CD14-positive monocyte (primary cell): ENCODE measurements at regions not wholly inside any gene's neighbourhood (a gene's known extent, or its start where the extent isn't known, plus 50 kb on each side); places are given as distances from the start of the nearest gene placed in this dataset.

Source experiments
- DNase-seq, 3 donors: peaks; one replicate each; pipeline ENCODE4 v3.0.0-alpha.2; 2011 to 2022
- H2AFZ ChIP-seq: 2 replicates; pipeline ENCODE4 v1.6.0; 2012; ENCODE audit warnings: mild to moderate bottlenecking, low read depth, low read length, inconsistent platforms; ENCODE audit not compliant: insufficient read depth, poor library complexity, severe bottlenecking
- H3K27ac ChIP-seq, 2 donors: 1 replicate in 1 of 2; 2 replicates in 1 of 2; pipeline ENCODE4 v1.5.1; 2012 to 2013; ENCODE audit warnings: low read length in 2 of 2, control low read depth in 1 of 2, inconsistent platforms in 1 of 2, low read depth in 1 of 2, mild to moderate bottlenecking in 1 of 2
- H3K27me3 ChIP-seq, 2 donors: one replicate each; pipeline versions ENCODE4 v1.6.0 to v1.6.1; 2011 to 2013; ENCODE audit warnings: low read length in 2 of 2; ENCODE audit not compliant: control insufficient read depth in 2 of 2, insufficient read depth in 2 of 2
- H3K36me3 ChIP-seq, 2 donors: replicated peaks in 1 of 2; 1 replicate in 1 of 2; 2 replicates in 1 of 2; pipeline versions ENCODE4 v1.5.1 to v1.6.1; 2012 to 2013; ENCODE audit warnings: low read length in 2 of 2, control low read depth in 1 of 2, inconsistent platforms in 1 of 2, mild to moderate bottlenecking in 1 of 2; ENCODE audit not compliant: insufficient read depth in 2 of 2, control insufficient read depth in 1 of 2
- H3K4me1 ChIP-seq, 2 donors: 1 replicate in 1 of 2; 2 replicates in 1 of 2; pipeline versions ENCODE4 v1.5.1 to v1.6.1; 2012 to 2013; ENCODE audit warnings: low read length in 2 of 2, control low read depth in 1 of 2, inconsistent platforms in 1 of 2, mild to moderate bottlenecking in 1 of 2, moderate library complexity in 1 of 2; ENCODE audit not compliant: insufficient read depth in 2 of 2, control insufficient read depth in 1 of 2
- H3K4me2 ChIP-seq: replicated peaks from 2 replicates; pipeline ENCODE3; 2012; ENCODE audit warnings: low read length, moderate library complexity, mild to moderate bottlenecking; ENCODE audit not compliant: poor library complexity, severe bottlenecking; ENCODE audit errors: extremely low read depth
- H3K4me3 ChIP-seq, 3 experiments: fragments of 200-600 bp in 1 of 3; sonication (generic) in 1 of 3; replicated peaks in 1 of 3; 1 replicate in 2 of 3; 2 replicates in 1 of 3; pipeline ENCODE4 v1.5.1; 2011 to 2013; ENCODE audit warnings: low read length in 3 of 3, mild to moderate bottlenecking in 3 of 3, control low read depth in 2 of 3, low read depth in 2 of 3, inconsistent platforms in 1 of 3, moderate library complexity in 1 of 3
- H3K79me2 ChIP-seq: 2 replicates; pipeline ENCODE4 v1.6.0; 2012; ENCODE audit warnings: mild to moderate bottlenecking, control low read depth, inconsistent platforms, low read length, moderate library complexity; ENCODE audit not compliant: insufficient read depth
- H3K9ac ChIP-seq: 2 replicates; pipeline ENCODE4 v1.6.0; 2017; ENCODE audit warnings: low read length, mild to moderate bottlenecking; ENCODE audit not compliant: insufficient read depth, poor library complexity, severe bottlenecking
- H3K9me3 ChIP-seq, 2 donors: replicated peaks in 1 of 2; 1 replicate in 1 of 2; 2 replicates in 1 of 2; pipeline versions ENCODE4 v1.5.1 to v1.6.1; 2012 to 2013; ENCODE audit warnings: low read length in 2 of 2, control low read depth in 1 of 2; ENCODE audit not compliant: control insufficient read depth in 1 of 2, insufficient read depth in 1 of 2
- H4K20me1 ChIP-seq: 2 replicates; pipeline ENCODE4 v1.6.0; 2012; ENCODE audit warnings: mild to moderate bottlenecking, low read length, control low read depth, moderate library complexity; ENCODE audit not compliant: insufficient read depth
- H3K27ac Mint-ChIP-seq, 7 donors: one replicate each; pipeline ENCODE4 v1.8.0; 2020; ENCODE audit warnings: mild to moderate bottlenecking in 7 of 7, mixed read lengths in 7 of 7, moderate library complexity in 6 of 7, inconsistent platforms in 2 of 7
- H3K27me3 Mint-ChIP-seq, 3 donors: one replicate each; pipeline ENCODE4 v1.8.0; 2021 to 2022; ENCODE audit warnings: low read depth in 3 of 3, mild to moderate bottlenecking in 3 of 3, mixed read lengths in 3 of 3, moderate library complexity in 3 of 3, inconsistent platforms in 1 of 3
- H3K36me3 Mint-ChIP-seq, 2 donors: one replicate each; pipeline ENCODE4 v1.8.0; 2020; ENCODE audit warnings: mixed read lengths in 2 of 2, inconsistent platforms in 1 of 2, mild to moderate bottlenecking in 1 of 2
- H3K4me1 Mint-ChIP-seq: one replicate; pipeline ENCODE4 v1.8.0; 2020; ENCODE audit warnings: mild to moderate bottlenecking, mixed read lengths
- H3K4me3 Mint-ChIP-seq, 2 donors: one replicate each; pipeline ENCODE4 v1.8.0; 2020; ENCODE audit warnings: mild to moderate bottlenecking in 2 of 2, mixed read lengths in 2 of 2, moderate library complexity in 1 of 2
- H3K9me3 Mint-ChIP-seq, 7 donors: one replicate each; pipeline ENCODE4 v1.8.0; 2020 to 2022; ENCODE audit warnings: mixed read lengths in 7 of 7, mild to moderate bottlenecking in 6 of 7, moderate library complexity in 6 of 7, inconsistent platforms in 2 of 7
- WGBS: methylation state at CpG from one replicate; pipeline ENCODE4 v1.1.5; 2013; ENCODE audit warnings: missing lambda C conversion rate; ENCODE audit not compliant: insufficient coverage; 5-methylcytosine and 5-hydroxymethylcytosine counted together
- intact Hi-C, 2 donors: fragments of 100-400 bp; cut with micrococcal nuclease; formaldehyde crosslinking; loops; one replicate each; pipeline versions ENCODE4 v1.15.0 to v1.15.1; 2023
- TF ChIP-seq, protein P1 (sequence below): fragments of 200-600 bp; IDR thresholded peaks from one replicate; pipeline ENCODE4 v1.8.0; 2022; ENCODE audit warnings: antibody characterized with exemption, mild to moderate bottlenecking

DNA sequence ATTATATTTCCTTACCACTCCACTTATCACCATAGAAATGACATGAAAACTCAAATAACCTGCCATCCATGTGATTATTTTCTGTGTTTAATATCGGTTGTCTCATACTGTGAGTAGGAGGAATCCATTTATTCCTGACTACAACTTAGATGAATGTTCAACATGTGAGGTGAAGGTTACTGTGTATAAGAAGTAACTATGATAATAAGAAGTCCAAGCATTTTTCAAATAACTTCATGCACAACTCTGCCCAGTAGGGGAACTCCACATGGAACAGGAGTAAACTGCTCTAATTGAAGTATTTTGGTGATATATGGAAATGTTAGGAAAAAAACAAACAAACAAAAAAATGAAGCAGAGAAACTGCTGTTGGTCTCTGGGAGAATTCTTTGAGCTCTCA is 447.5 kb upstream of the GRIN3A start:
- no peaks in the 10 kb centered on the region for H3K4me1 ChIP-seq
- peaks cover 0 to 10% (median 4%) of the 10 kb centered on the region in 7 donors for H3K9me3 Mint-ChIP-seq
- intact Hi-C loops: no loop called here

DNA sequence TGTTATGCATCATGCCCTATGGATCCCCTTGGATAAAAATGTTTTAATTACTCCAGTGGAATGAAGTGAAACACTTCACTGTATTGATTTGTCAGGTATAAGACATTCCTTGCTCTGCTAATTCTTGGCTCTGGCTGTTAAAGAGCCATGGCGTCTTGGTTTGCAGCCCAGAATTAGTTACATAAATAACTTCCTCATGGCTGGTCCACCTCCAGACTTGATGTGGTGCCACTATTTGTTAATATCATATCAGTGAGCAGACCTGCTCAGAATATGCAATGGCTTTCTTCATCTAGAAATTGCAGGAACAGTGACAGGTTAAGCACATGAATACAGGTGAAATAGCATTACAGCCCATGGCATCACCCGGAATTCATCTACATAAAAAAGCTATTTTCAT is 446.9 kb upstream of the GRIN3A start:
- TF ChIP-seq, protein P1, sequence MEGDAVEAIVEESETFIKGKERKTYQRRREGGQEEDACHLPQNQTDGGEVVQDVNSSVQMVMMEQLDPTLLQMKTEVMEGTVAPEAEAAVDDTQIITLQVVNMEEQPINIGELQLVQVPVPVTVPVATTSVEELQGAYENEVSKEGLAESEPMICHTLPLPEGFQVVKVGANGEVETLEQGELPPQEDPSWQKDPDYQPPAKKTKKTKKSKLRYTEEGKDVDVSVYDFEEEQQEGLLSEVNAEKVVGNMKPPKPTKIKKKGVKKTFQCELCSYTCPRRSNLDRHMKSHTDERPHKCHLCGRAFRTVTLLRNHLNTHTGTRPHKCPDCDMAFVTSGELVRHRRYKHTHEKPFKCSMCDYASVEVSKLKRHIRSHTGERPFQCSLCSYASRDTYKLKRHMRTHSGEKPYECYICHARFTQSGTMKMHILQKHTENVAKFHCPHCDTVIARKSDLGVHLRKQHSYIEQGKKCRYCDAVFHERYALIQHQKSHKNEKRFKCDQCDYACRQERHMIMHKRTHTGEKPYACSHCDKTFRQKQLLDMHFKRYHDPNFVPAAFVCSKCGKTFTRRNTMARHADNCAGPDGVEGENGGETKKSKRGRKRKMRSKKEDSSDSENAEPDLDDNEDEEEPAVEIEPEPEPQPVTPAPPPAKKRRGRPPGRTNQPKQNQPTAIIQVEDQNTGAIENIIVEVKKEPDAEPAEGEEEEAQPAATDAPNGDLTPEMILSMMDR: no peak
- H3K9me3 ChIP-seq: no peaks in the 10 kb centered on the region
- H3K79me2 ChIP-seq: no peaks in the 10 kb centered on the region
- no peaks in the 10 kb centered on the region for H3K4me1 ChIP-seq
- no peaks in the 10 kb centered on the region for H3K36me3 ChIP-seq
- intact Hi-C loops: no loop called here
- Mint-ChIP-seq H3K36me3 (no peaks in the 10 kb centered on the region), H3K27ac (no peak overlapping the region), H3K4me1 (no peaks in the 10 kb centered on the region), H3K9me3 (peaks cover 0 to 10% (median 4%) of the 10 kb centered on the region in 7 donors), H3K4me3 (no peak overlapping the region), H3K27me3 (no peaks in the 10 kb centered on the region)
- H3K4me2 ChIP-seq: no peak overlapping the region
- no peak overlapping the region for H3K27ac ChIP-seq
- no peaks in the 10 kb centered on the region for H3K27me3 ChIP-seq
- no peaks in the 10 kb centered on the region for H4K20me1 ChIP-seq
- no peak for DNase-seq
- H3K4me3 ChIP-seq: no peak overlapping the region
- WGBS: 74% methylated on average over 2 of the region's 2 CpGs
- H3K9ac ChIP-seq: no peak overlapping the region
- no peak overlapping the region for H2AFZ ChIP-seq

More for the DNA sequence above, 447.5 kb upstream of the GRIN3A start:
- Histone ChIP-seq H3K27ac (no peak overlapping the region), H3K9me3 (no peaks in the 10 kb centered on the region), H2AFZ (no peak overlapping the region), H3K4me3 (no peak overlapping the region), H4K20me1 (no peaks in the 10 kb centered on the region), H3K79me2 (no peaks in the 10 kb centered on the region), H3K27me3 (no peaks in the 10 kb centered on the region), H3K36me3 (no peaks in the 10 kb centered on the region), H3K4me2 (no peak overlapping the region), H3K9ac (no peak overlapping the region)
- TF ChIP-seq, protein P1: no peak
- DNase-seq: no peak
- Mint-ChIP-seq H3K36me3 (no peaks in the 10 kb centered on the region), H3K27me3 (no peaks in the 10 kb centered on the region), H3K4me3 (no peak overlapping the region), H3K4me1 (no peaks in the 10 kb centered on the region), H3K27ac (no peak overlapping the region)
- WGBS: no CpG with 5 or more reads among the region's 1 CpG
